Testis (tissue), 2 donors: ENCODE measurements at regions not wholly inside any gene's neighbourhood (a gene's known extent, or its start where the extent isn't known, plus 50 kb on each side); places are given as distances from the start of the nearest gene placed in this dataset.

Experiments
- CTCF ChIP-seq, 3 experiments: fragments of 450-650 bp in 2 of 3; fragments of 200-600 bp in 1 of 3; sonication (generic) in 1 of 3; IDR thresholded peaks; one replicate each; pipeline ENCODE4 v1.5.1; 2016 to 2019; ENCODE audit warnings: antibody characterized with exemption in 3 of 3, mild to moderate bottlenecking in 2 of 3, moderate library complexity in 1 of 3
- POLR2A ChIP-seq: fragments of 450-650 bp; IDR thresholded peaks from one replicate; pipeline ENCODE4 v1.6.1; 2017; ENCODE audit warnings: antibody characterized with exemption, mild to moderate bottlenecking, moderate library complexity

GRCh38 chr4:156132196-156132595, 178.5 kb upstream of the CTSO start:
- TF ChIP-seq CTCF (IDR thresholded peaks at IDR 0.05) (no peak), POLR2A (no peak)
